ENCODE measurements at regions not wholly inside any gene's neighbourhood (a gene's known extent, or its start where the extent isn't known, plus 50 kb on each side); places are given as distances from the start of the nearest gene placed in this dataset.
"Not testable (repeated sequence)": the region's sequence is repeated elsewhere in the genome, so short reads cannot be mapped to it uniquely, and the experiment has no call there.

- no peak for TF ChIP-seq CTCF (IDR thresholded peaks at IDR 0.05)
- H3K4me3 ChIP-seq = no peak overlapping the region
- no peaks in the 10 kb centered on the region for H3K36me3 ChIP-seq
- H3K9me3 ChIP-seq = no peaks in the 10 kb centered on the region
- no peak for DNase-seq (ENCODE audit: low spot score)
- H3K27ac ChIP-seq = no peak overlapping the region
- no peaks in the 10 kb centered on the region for H3K4me1 ChIP-seq (ENCODE audit: control insufficient read depth in 1 of 2, low read depth in 2 of 2)
- H3K27me3 ChIP-seq (replicated peaks; ENCODE audit: insufficient read depth) = no peaks in the 10 kb centered on the region
- no peak for ATAC-seq (ENCODE audit: insufficient number of reproducible peaks, low FRiP score, low read depth)
Measured at GRCh38 chr5:97575322-97575721, 392.3 kb upstream of the RIOK2 start.

GRCh38 chr5:97576956-97577355 is 393.9 kb upstream of the RIOK2 start:
- no peak for DNase-seq (ENCODE audit: low spot score)
- H3K4me1 ChIP-seq (ENCODE audit: control insufficient read depth in 1 of 2, low read depth in 2 of 2) = no peaks in the 10 kb centered on the region
- no peak for TF ChIP-seq CTCF (IDR thresholded peaks at IDR 0.05)
- no peak overlapping the region for H3K4me3 ChIP-seq
- H3K36me3 ChIP-seq = no peaks in the 10 kb centered on the region
- no peaks in the 10 kb centered on the region for H3K27me3 ChIP-seq (replicated peaks; ENCODE audit: insufficient read depth)
- H3K9me3 ChIP-seq = no peaks in the 10 kb centered on the region
- no peak for ATAC-seq (ENCODE audit: insufficient number of reproducible peaks, low FRiP score, low read depth)
- no peak overlapping the region for H3K27ac ChIP-seq

GRCh38 chr5:97579977-97580376 is 396.9 kb upstream of the RIOK2 start:
- H3K27me3 ChIP-seq (replicated peaks; ENCODE audit: insufficient read depth); H3K27ac ChIP-seq; H3K4me1 ChIP-seq (ENCODE audit: control insufficient read depth in 1 of 2, low read depth in 2 of 2); ATAC-seq (ENCODE audit: insufficient number of reproducible peaks, low FRiP score, low read depth); H3K4me3 ChIP-seq; H3K9me3 ChIP-seq; DNase-seq (ENCODE audit: low spot score); H3K36me3 ChIP-seq: not testable (repeated sequence)

- no peak for ATAC-seq (ENCODE audit: insufficient number of reproducible peaks, low FRiP score, low read depth)
- no peak for DNase-seq (ENCODE audit: low spot score)
- Histone ChIP-seq H3K9me3 (no peaks in the 10 kb centered on the region), H3K36me3 (no peaks in the 10 kb centered on the region), H3K4me3 (no peak overlapping the region), H3K4me1 (ENCODE audit: control insufficient read depth in 1 of 2, low read depth in 2 of 2) (no peaks in the 10 kb centered on the region), H3K27me3 (replicated peaks; ENCODE audit: insufficient read depth) (no peaks in the 10 kb centered on the region), H3K27ac (no peak overlapping the region)
- TF ChIP-seq CTCF (IDR thresholded peaks at IDR 0.05) = no peak
Measured at GRCh38 chr5:97580746-97581145, 397.7 kb upstream of the RIOK2 start.

- Histone ChIP-seq H3K4me3 (no peak overlapping the region), H3K27me3 (replicated peaks; ENCODE audit: insufficient read depth) (no peaks in the 10 kb centered on the region), H3K36me3 (no peaks in the 10 kb centered on the region), H3K9me3 (no peaks in the 10 kb centered on the region), H3K27ac (no peak overlapping the region), H3K4me1 (ENCODE audit: control insufficient read depth in 1 of 2, low read depth in 2 of 2) (no peaks in the 10 kb centered on the region)
- no peak for ATAC-seq (ENCODE audit: insufficient number of reproducible peaks, low FRiP score, low read depth)
- DNase-seq (ENCODE audit: low spot score) = no peak
- TF ChIP-seq CTCF (IDR thresholded peaks at IDR 0.05) = no peak
Measured at GRCh38 chr5:97591781-97592180, 408.7 kb upstream of the RIOK2 start.

GRCh38 chr5:97600486-97600885 is 417.4 kb upstream of the RIOK2 start:
- no peaks in the 10 kb centered on the region for H3K4me1 ChIP-seq (ENCODE audit: control insufficient read depth in 1 of 2, low read depth in 2 of 2)
- no peak overlapping the region for H3K27ac ChIP-seq
- no peak for DNase-seq (ENCODE audit: low spot score)
- no peak for ATAC-seq (ENCODE audit: insufficient number of reproducible peaks, low FRiP score, low read depth)
- no peak for TF ChIP-seq CTCF (IDR thresholded peaks at IDR 0.05)
- peaks cover 14% of the 10 kb centered on the region for H3K9me3 ChIP-seq
- H3K27me3 ChIP-seq (replicated peaks; ENCODE audit: insufficient read depth) = no peaks in the 10 kb centered on the region
- H3K4me3 ChIP-seq = no peak overlapping the region
- no peaks in the 10 kb centered on the region for H3K36me3 ChIP-seq

Measured in thoracic aorta (tissue), 2 donors.